Hematopoietic multipotent progenitor cell treated with erythropoietin and hydrocortisone succinate and interleukin-3 and kit ligand, for 17 days (in vitro differentiated cells): ENCODE measurements at regions not wholly inside any gene's neighbourhood (a gene's known extent, or its start where the extent isn't known, plus 50 kb on each side); places are given as distances from the start of the nearest gene placed in this dataset.

Experiments
- DNase-seq: peaks from one replicate; pipeline ENCODE4 v3.0.0-alpha.2; 2015; ENCODE audit warnings: low spot score

GRCh38 chr22:22093743-22094142 lies 111.2 kb upstream of the TOP3B start:
- DNase-seq: no peak

GRCh38 chr22:22092974-22093373 lies 110.4 kb upstream of the TOP3B start:
- no peak for DNase-seq

- no peak for DNase-seq
Observed at GRCh38 chr22:22092101-22092500, 109.5 kb upstream of the TOP3B start.

GRCh38 chr22:22091400-22091878 lies 108.9 kb upstream of the TOP3B start:
- no peak for DNase-seq

GRCh38 chr22:22090650-22091399 lies 108.2 kb upstream of the TOP3B start:
- no peak for DNase-seq

- DNase-seq: no peak
Observed at GRCh38 chr22:22089459-22090308, 107.1 kb upstream of the TOP3B start.

GRCh38 chr22:22088658-22089458 lies 106.3 kb upstream of the TOP3B start:
- DNase-seq: no peak

- DNase-seq: no peak
Observed at GRCh38 chr22:22087854-22088657, 105.5 kb upstream of the TOP3B start.

GRCh38 chr22:22086501-22087158 lies 104.0 kb upstream of the TOP3B start:
- no peak for DNase-seq

- no peak for DNase-seq
Observed at GRCh38 chr22:22085702-22086500, 103.3 kb upstream of the TOP3B start.

- DNase-seq: no peak
Observed at GRCh38 chr22:22084089-22084711, 101.6 kb upstream of the TOP3B start.

- no peak for DNase-seq
Observed at GRCh38 chr22:22082960-22083359, 100.4 kb upstream of the TOP3B start.

GRCh38 chr22:22082229-22082835 lies 99.7 kb upstream of the TOP3B start:
- no peak for DNase-seq

GRCh38 chr22:22080270-22080669 lies 97.7 kb upstream of the TOP3B start:
- no peak for DNase-seq

- DNase-seq: no peak
Observed at GRCh38 chr22:22079404-22080148, 97.0 kb upstream of the TOP3B start.

- no peak for DNase-seq
Observed at GRCh38 chr22:22078329-22078728, 95.7 kb upstream of the TOP3B start.

GRCh38 chr22:22076932-22077703 lies 94.5 kb upstream of the TOP3B start:
- no peak for DNase-seq

- no peak for DNase-seq
Observed at GRCh38 chr22:22076361-22076760, 93.8 kb upstream of the TOP3B start.
